Prostate gland (tissue), 2 donors: ENCODE measurements at regions not wholly inside any gene's neighbourhood (a gene's known extent, or its start where the extent isn't known, plus 50 kb on each side); places are given as distances from the start of the nearest gene placed in this dataset.
A peak's percentile ranks its signal among the peaks of the same experiment; 100 is the strongest.
"Not testable (repeated sequence)": the region's sequence is repeated elsewhere in the genome, so short reads cannot be mapped to it uniquely, and the experiment has no call there.

Experiments
- DNase-seq: peaks from one replicate; pipeline ENCODE4 v3.0.0-alpha.2; 2019; ENCODE audit warnings: low spot score
- H3K27ac ChIP-seq, 2 donors: fragments of 200-600 bp; sonication (generic); 2 replicates each; pipeline ENCODE4 v1.5.1; 2017 to 2019
- H3K27me3 ChIP-seq: fragments of 200-600 bp; sonication (generic); replicated peaks from 2 replicates; pipeline ENCODE4 v1.5.1; 2019; ENCODE audit not compliant: insufficient read depth
- H3K36me3 ChIP-seq, 2 donors: fragments of 200-600 bp; sonication (generic); 1 replicate in 1 of 2; 2 replicates in 1 of 2; pipeline versions ENCODE4 v1.5.1 to v1.8.1; 2017 to 2019
- H3K4me1 ChIP-seq: fragments of 200-600 bp; sonication (generic); replicated peaks from 2 replicates; pipeline ENCODE4 v1.5.1; 2019
- H3K4me3 ChIP-seq, 2 donors: fragments of 200-600 bp; sonication (generic); 2 replicates each; pipeline ENCODE4 v1.5.1; 2017 to 2019
- H3K9me3 ChIP-seq: fragments of 200-600 bp; sonication (generic); 2 replicates; pipeline ENCODE4 v1.5.1; 2017
- CTCF ChIP-seq, 4 experiments: fragments of 200-600 bp in 2 of 4; fragments of 450-650 bp in 2 of 4; sonication (generic) in 2 of 4; IDR thresholded peaks; 1 replicate in 3 of 4; 2 replicates in 1 of 4; pipeline ENCODE4 v1.5.1; 2016 to 2019; ENCODE audit warnings: antibody characterized with exemption in 4 of 4, mild to moderate bottlenecking in 2 of 4, moderate library complexity in 2 of 4
- WGBS: methylation state at CpG from one replicate; pipeline ENCODE4 v1.1.5; 2018; 5-methylcytosine and 5-hydroxymethylcytosine counted together
- intact Hi-C: fragments of 100-400 bp; cut with DNase I; formaldehyde crosslinking; loops from one replicate; pipeline ENCODE4 v1.14.2; 2022

- DNase-seq, H3K9me3 ChIP-seq, H3K4me1 ChIP-seq, H3K36me3 ChIP-seq, intact Hi-C loops, H3K27me3 ChIP-seq: not testable (repeated sequence)
- 0% methylated on average over 7 of the region's 46 CpGs for WGBS
- H3K4me3 ChIP-seq = peak overlapping the region; percentile 38 to 39
- peak overlapping the region in 1 of 2 donors; percentile 51 for H3K27ac ChIP-seq
Measured at GRCh38 chr1:120557605-120558302, 142.9 kb downstream of the NBPF8 start.

- Histone ChIP-seq H3K27ac (peak overlapping the region; percentile 46 to 72), H3K4me3 (peak overlapping the region; percentile 38 to 39)
- H3K9me3 ChIP-seq, H3K36me3 ChIP-seq, intact Hi-C loops, H3K4me1 ChIP-seq, H3K27me3 ChIP-seq: not testable (repeated sequence)
- 0% methylated on average over 4 of the region's 72 CpGs for WGBS
- peak; percentile 65 for DNase-seq
- peak in 2 of 4 experiments; percentile 20 to 32 for TF ChIP-seq CTCF (IDR thresholded peaks at IDR 0.05)
Measured at GRCh38 chr1:120558303-120559060, 143.6 kb downstream of the NBPF8 start.

DNA sequence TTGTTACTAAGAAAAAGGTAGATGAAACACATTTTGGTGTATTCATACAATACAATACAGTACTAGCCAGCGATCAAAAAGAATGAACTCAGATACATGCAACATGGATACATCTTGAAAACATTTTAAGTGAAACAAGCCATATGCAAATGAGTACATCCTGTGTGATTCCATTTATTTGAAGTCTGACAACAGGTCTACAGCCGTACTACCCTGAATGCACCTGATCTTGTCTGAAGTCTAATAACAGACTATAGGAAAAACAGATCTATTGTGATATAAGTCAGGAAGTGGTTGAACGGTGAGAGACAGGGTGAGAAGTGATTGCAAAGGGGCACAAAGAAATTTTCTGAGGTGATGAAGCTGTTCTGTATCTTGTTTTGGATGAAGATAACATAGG, 146.9 kb downstream of the NBPF8 start:
- H3K27me3 ChIP-seq, intact Hi-C loops, H3K4me3 ChIP-seq, H3K4me1 ChIP-seq, H3K9me3 ChIP-seq, DNase-seq, H3K27ac ChIP-seq, H3K36me3 ChIP-seq: not testable (repeated sequence)
- WGBS = 87% methylated on average over 3 of the region's 3 CpGs

- DNase-seq, H3K4me1 ChIP-seq, intact Hi-C loops, H3K4me3 ChIP-seq, H3K27ac ChIP-seq, H3K27me3 ChIP-seq, H3K9me3 ChIP-seq, H3K36me3 ChIP-seq: not testable (repeated sequence)
- WGBS = no CpG with 5 or more reads among the region's 1 CpG
Measured at GRCh38 chr1:120565396-120565795, 150.6 kb downstream of the NBPF8 start.

- H3K4me1 ChIP-seq, H3K27ac ChIP-seq, H3K9me3 ChIP-seq, DNase-seq, H3K4me3 ChIP-seq, H3K27me3 ChIP-seq, intact Hi-C loops, H3K36me3 ChIP-seq: not testable (repeated sequence)
- no CpG with 5 or more reads among the region's 3 CpGs for WGBS
Measured at GRCh38 chr1:120567620-120568019, 152.8 kb downstream of the NBPF8 start.

DNA sequence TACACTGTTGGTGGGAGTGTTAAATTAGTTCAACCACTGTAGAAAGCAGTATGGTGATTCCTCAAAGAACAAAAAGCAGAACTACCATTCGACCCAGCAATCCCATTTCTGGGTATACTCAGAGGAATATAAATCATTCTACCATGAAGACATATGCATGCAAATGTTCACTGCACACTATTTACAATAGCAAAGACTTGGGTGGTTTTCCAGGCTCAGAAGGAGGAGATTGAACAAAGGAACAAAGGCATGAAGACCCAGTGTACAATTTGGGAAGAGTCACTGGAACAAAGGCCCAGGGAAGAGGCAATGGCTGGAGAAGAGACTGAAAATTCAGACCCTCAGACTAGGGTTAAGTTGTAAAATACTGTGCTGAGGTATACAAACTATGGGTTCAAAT, 148.5 kb upstream of the NBPF26 start:
- WGBS = no CpG with 5 or more reads among the region's 1 CpG
- H3K9me3 ChIP-seq, DNase-seq, H3K36me3 ChIP-seq, intact Hi-C loops, H3K4me1 ChIP-seq, H3K27ac ChIP-seq, H3K27me3 ChIP-seq, H3K4me3 ChIP-seq: not testable (repeated sequence)

DNA sequence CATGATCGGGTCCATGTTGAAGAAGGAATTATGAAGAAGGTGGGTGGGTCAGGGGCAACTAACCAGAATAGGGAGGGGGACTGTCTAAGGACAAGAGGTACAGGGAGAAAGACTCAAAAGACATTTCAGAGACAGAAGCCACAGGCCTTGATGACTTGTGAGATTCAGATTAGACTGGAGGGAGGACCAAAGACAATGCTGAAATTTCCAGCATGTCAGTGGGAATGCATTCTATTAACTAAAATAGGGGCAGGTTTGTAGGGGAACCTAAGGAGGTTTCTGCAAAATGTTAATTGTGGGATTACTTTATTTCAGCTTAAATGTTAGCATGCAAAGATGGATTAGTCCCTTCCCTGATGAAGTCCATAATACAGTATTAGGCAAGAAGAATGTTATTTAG, 141.6 kb upstream of the NBPF26 start:
- H3K4me1 ChIP-seq, intact Hi-C loops, H3K9me3 ChIP-seq, H3K27ac ChIP-seq, H3K4me3 ChIP-seq, H3K27me3 ChIP-seq, DNase-seq, H3K36me3 ChIP-seq: not testable (repeated sequence)
- WGBS = no CpG with 5 or more reads among the region's 1 CpG

DNA sequence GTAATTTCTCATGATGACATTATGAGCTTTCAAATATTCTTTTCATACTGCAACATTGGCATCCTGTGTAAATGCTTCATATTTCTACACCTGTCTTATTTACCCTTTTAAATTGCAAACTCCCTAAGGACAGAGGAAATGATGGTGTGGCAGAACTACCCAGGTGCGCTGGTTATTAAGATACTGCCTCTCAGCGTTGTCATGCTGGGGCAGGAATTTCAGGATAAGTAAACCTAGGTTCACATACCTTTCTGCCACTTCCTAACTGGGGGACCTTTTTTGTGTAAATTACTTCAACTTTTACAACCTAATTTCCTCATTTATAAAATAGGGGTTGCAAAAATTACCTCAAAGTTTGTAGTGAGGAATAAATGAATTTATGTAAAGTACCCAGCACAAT, 137.7 kb upstream of the NBPF26 start:
- H3K4me1 ChIP-seq, H3K27ac ChIP-seq, H3K36me3 ChIP-seq, H3K4me3 ChIP-seq, DNase-seq, H3K9me3 ChIP-seq, H3K27me3 ChIP-seq, intact Hi-C loops: not testable (repeated sequence)
- no CpG with 5 or more reads among the region's 2 CpGs for WGBS

DNA sequence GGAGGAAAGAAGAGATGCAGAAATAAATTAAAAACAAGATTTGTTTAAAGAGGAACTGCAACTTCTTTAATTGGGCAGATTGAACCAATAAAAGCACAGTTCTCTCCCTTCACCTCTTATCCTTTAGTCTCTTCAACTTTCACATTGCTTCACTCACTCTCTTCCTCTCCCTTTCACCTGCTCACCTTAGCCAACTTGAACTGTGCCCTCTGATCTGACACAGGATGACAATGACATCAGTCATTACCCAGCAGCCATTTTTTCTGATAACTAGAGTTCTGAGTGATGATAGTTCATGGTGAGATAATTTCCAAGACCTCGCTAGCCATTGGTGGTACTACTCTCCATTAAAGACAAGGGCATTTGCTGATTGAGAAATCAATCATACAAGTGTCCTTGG, 134.9 kb upstream of the NBPF26 start:
- H3K27ac ChIP-seq, H3K9me3 ChIP-seq, H3K36me3 ChIP-seq, H3K27me3 ChIP-seq, H3K4me3 ChIP-seq, H3K4me1 ChIP-seq, intact Hi-C loops, DNase-seq: not testable (repeated sequence)
- no CpG with 5 or more reads among the region's 1 CpG for WGBS

DNA sequence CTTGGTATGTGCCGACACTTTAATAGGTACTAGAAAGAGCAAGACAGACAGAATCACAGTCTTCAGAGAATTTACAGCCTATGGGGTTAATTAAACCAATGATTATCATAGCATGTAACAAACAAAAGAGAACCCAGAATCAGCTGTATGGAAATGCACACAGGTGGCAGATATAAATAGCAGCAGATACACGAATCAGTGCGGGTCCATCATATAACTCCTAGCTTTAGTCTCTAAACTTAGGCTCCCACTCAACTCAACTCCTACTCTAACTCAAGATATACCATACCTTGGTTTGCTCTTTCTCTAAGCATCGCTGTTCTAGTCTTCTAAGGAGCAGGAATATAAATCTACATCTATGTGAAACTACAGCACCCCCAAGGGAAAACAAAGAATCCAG, 132.0 kb upstream of the NBPF26 start:
- 100% methylated on average over 1 of the region's 4 CpGs for WGBS
- H3K27ac ChIP-seq, H3K27me3 ChIP-seq, H3K4me3 ChIP-seq, DNase-seq, H3K4me1 ChIP-seq, intact Hi-C loops, H3K36me3 ChIP-seq, H3K9me3 ChIP-seq: not testable (repeated sequence)

DNA sequence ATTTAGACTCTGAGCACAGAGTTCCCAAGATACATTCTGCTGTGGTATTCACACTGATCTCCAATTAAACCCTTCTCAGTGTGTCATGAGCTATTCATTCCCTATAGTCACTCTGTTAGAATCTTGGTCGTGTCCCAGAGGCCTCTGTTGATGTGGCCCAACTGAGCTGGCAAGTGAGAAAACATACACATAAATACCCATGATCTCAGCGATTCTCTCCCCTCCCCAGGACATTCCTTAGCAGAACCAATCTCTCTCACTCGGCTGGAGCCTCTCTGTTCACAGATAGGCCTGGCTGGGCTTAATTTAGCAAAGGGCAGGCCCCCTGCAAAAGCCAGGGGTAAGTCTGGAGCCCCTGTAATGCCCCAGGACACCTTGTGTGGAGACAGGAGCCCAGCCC, 130.8 kb upstream of the NBPF26 start:
- DNase-seq, H3K4me3 ChIP-seq, H3K9me3 ChIP-seq, H3K4me1 ChIP-seq, H3K27me3 ChIP-seq, H3K27ac ChIP-seq, H3K36me3 ChIP-seq, intact Hi-C loops: not testable (repeated sequence)
- WGBS = no CpG with 5 or more reads among the region's 3 CpGs

DNA sequence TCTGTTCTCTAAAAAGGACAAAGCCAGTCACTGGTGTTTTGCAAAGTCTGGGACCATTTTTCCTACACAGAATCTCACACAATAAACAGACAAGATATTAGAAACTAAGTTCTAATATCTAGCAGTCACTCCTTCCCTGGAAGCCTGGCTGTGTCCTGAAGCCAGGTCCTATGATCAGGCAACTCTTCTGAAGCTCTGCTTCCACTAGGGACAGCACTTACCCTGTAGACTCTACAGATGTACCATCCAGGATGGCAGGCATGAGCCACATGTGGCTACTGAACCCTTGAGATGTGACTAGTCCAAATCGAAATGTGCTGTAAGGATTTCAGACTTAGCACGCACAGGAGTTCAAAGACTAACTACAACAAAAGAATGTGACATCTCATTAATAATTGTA, 130.1 kb upstream of the NBPF26 start:
- H3K27ac ChIP-seq, DNase-seq, intact Hi-C loops, H3K4me3 ChIP-seq, H3K27me3 ChIP-seq, H3K9me3 ChIP-seq, H3K4me1 ChIP-seq, H3K36me3 ChIP-seq: not testable (repeated sequence)
- WGBS = no CpG with 5 or more reads among the region's 2 CpGs
